Gastroesophageal sphincter (tissue), 4 donors: ENCODE measurements at regions not wholly inside any gene's neighbourhood (a gene's known extent, or its start where the extent isn't known, plus 50 kb on each side); places are given as distances from the start of the nearest gene placed in this dataset.
"Not testable (repeated sequence)": the region's sequence is repeated elsewhere in the genome, so short reads cannot be mapped to it uniquely, and the experiment has no call there.

Experiments used
- ATAC-seq: fragments of 150-250 bp; one replicate; pipeline ENCODE4 v1.9.1; 2016; ENCODE audit warnings: mild to moderate bottlenecking, moderate library complexity
- H3K27ac ChIP-seq, 4 donors: fragments of 200-600 bp; sonication (generic) in 3 of 4; 1 replicate in 3 of 4; 2 replicates in 1 of 4; pipeline ENCODE4 v1.5.1; 2016 to 2019
- H3K27me3 ChIP-seq: fragments of 200-600 bp; sonication (generic); one replicate; pipeline ENCODE4 v1.5.1; 2019
- H3K36me3 ChIP-seq, 2 donors: fragments of 200-600 bp; sonication (generic); one replicate each; pipeline ENCODE4 v1.5.1; 2019; ENCODE audit warnings: control low read depth in 1 of 2
- H3K4me1 ChIP-seq, 3 donors: fragments of 200-600 bp; sonication (generic); 1 replicate in 2 of 3; 2 replicates in 1 of 3; pipeline ENCODE4 v1.5.1; 2016 to 2019; ENCODE audit warnings: control low read depth in 2 of 3
- H3K4me3 ChIP-seq, 2 donors: fragments of 200-600 bp; sonication (generic); one replicate each; pipeline ENCODE4 v1.5.1; 2019; ENCODE audit warnings: mild to moderate bottlenecking in 1 of 2, moderate library complexity in 1 of 2
- H3K9me3 ChIP-seq, 3 donors: fragments of 200-600 bp; sonication (generic); one replicate each; pipeline ENCODE4 v1.5.1; 2017 to 2019; ENCODE audit warnings: control low read depth in 2 of 3
- EP300 ChIP-seq: sonication (generic); formaldehyde crosslinking; IDR thresholded peaks from one replicate; pipeline ENCODE4 v1.6.1; 2017; ENCODE audit warnings: antibody characterized with exemption, mild to moderate bottlenecking
- POLR2A ChIP-seq, 2 donors: fragments of 450-650 bp; IDR thresholded peaks; one replicate each; pipeline ENCODE4 v1.6.1; 2017; ENCODE audit warnings: antibody characterized with exemption in 2 of 2, mild to moderate bottlenecking in 2 of 2, moderate library complexity in 1 of 2
- POLR2AphosphoS5 ChIP-seq: sonication (generic); formaldehyde crosslinking; IDR thresholded peaks from one replicate; pipeline ENCODE4 v1.6.1; 2017; ENCODE audit warnings: antibody characterized with exemption
- WGBS, 2 donors: methylation state at CpG; one replicate each; pipeline ENCODE4 v1.1.5; 2018; ENCODE audit warnings: low coverage in 1 of 2; 5-methylcytosine and 5-hydroxymethylcytosine counted together
- TF ChIP-seq, protein P1 (sequence below), 4 experiments: fragments of 200-600 bp in 2 of 4; fragments of 450-650 bp in 2 of 4; sonication (generic) in 1 of 4; IDR thresholded peaks; one replicate each; pipeline ENCODE4 v1.5.1; 2017 to 2019; ENCODE audit warnings: antibody characterized with exemption in 4 of 4, mild to moderate bottlenecking in 2 of 4, moderate library complexity in 2 of 4

GRCh38 chrX:109920868-109921267 is 82.0 kb upstream of the TMEM164 start:
- no peak overlapping the region for H3K4me3 ChIP-seq
- no peaks in the 10 kb centered on the region for H3K27me3 ChIP-seq
- H3K9me3 ChIP-seq = no peaks in the 10 kb centered on the region
- ATAC-seq = no peak
- H3K4me1 ChIP-seq = no peaks in the 10 kb centered on the region
- TF ChIP-seq POLR2AphosphoS5 (no peak), POLR2A (IDR thresholded peaks at IDR 0.05) (no peak), EP300 (no peak)
- TF ChIP-seq, protein P1, sequence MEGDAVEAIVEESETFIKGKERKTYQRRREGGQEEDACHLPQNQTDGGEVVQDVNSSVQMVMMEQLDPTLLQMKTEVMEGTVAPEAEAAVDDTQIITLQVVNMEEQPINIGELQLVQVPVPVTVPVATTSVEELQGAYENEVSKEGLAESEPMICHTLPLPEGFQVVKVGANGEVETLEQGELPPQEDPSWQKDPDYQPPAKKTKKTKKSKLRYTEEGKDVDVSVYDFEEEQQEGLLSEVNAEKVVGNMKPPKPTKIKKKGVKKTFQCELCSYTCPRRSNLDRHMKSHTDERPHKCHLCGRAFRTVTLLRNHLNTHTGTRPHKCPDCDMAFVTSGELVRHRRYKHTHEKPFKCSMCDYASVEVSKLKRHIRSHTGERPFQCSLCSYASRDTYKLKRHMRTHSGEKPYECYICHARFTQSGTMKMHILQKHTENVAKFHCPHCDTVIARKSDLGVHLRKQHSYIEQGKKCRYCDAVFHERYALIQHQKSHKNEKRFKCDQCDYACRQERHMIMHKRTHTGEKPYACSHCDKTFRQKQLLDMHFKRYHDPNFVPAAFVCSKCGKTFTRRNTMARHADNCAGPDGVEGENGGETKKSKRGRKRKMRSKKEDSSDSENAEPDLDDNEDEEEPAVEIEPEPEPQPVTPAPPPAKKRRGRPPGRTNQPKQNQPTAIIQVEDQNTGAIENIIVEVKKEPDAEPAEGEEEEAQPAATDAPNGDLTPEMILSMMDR (IDR thresholded peaks at IDR 0.05) = no peak
- no peaks in the 10 kb centered on the region for H3K36me3 ChIP-seq
- no peak overlapping the region for H3K27ac ChIP-seq
- 60 to 71% methylated on average over 2 of the region's 2 CpGs for WGBS, 2 donors

GRCh38 chrX:109922190-109922589 is 80.7 kb upstream of the TMEM164 start:
- Histone ChIP-seq H3K27ac (no peak overlapping the region), H3K9me3 (no peaks in the 10 kb centered on the region), H3K36me3 (no peaks in the 10 kb centered on the region), H3K4me1 (no peaks in the 10 kb centered on the region), H3K4me3 (no peak overlapping the region), H3K27me3 (no peaks in the 10 kb centered on the region)
- ATAC-seq = no peak
- 56 to 60% methylated on average over 1 to 2 of the region's 2 CpGs for WGBS, 2 donors
- TF ChIP-seq EP300 (no peak), POLR2A (IDR thresholded peaks at IDR 0.05) (no peak), POLR2AphosphoS5 (no peak)
- TF ChIP-seq, protein P1 (IDR thresholded peaks at IDR 0.05) = no peak

DNA sequence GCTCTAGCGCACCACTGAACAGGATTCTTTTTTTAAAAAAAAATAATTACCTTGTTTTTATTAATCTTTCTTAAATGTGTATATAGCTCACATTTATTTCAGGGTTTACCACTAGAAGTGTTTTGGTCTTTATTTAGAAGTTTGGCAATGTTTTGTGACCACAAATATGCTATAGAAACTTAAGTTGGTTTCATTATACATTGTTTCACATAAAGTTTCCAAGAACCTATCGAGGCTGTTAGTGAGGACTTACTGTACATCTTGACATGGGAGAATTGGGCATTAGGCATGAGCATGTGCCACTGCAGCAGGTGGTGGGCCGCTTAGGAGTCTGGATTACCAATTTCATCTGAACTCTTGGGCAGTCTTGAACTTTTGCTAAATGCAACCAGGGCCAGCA is 77.9 kb upstream of the TMEM164 start:
- 70 to 100% methylated on average over 1 to 2 of the region's 3 CpGs for WGBS, 2 donors
- not testable (repeated sequence) for H3K27me3 ChIP-seq, H3K36me3 ChIP-seq

GRCh38 chrX:109925656-109926055 is 77.3 kb upstream of the TMEM164 start:
- no peak for ATAC-seq
- Histone ChIP-seq H3K36me3 (no peaks in the 10 kb centered on the region), H3K9me3 (no peaks in the 10 kb centered on the region), H3K27me3 (no peaks in the 10 kb centered on the region), H3K4me1 (no peaks in the 10 kb centered on the region), H3K4me3 (no peak overlapping the region), H3K27ac (no peak overlapping the region)
- no peak for TF ChIP-seq POLR2AphosphoS5
- TF ChIP-seq EP300 = no peak
- TF ChIP-seq POLR2A (IDR thresholded peaks at IDR 0.05) = no peak
- TF ChIP-seq, protein P1 (IDR thresholded peaks at IDR 0.05) = no peak

More for the DNA sequence above, 77.9 kb upstream of the TMEM164 start:
- H3K4me3 ChIP-seq, H3K4me1 ChIP-seq, ATAC-seq, H3K27ac ChIP-seq, H3K9me3 ChIP-seq: not testable (repeated sequence)

DNA sequence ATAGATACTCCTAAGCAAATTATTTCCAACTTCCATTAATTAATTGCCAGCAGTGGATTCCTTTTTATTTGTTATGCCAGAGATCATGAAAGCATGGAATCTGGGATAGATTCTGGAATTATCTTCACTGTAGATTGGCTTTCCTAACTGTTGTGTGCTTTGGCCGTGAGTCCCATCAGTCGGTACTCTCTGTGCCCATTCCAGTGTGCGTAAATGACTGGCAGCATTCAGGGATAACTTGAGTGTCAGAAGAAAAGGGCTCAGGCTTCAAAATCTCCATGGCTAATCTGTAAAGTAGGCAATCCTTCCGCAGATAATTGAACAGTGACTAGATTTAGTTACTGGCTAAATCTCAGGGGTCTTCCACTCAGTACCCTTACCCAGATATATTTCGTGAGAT is 76.8 kb upstream of the TMEM164 start:
- WGBS, 2 donors = 91 to 94% methylated on average over 3 to 5 of the region's 5 CpGs
- no peaks in the 10 kb centered on the region for H3K4me1 ChIP-seq
- H3K9me3 ChIP-seq = no peaks in the 10 kb centered on the region
- H3K27ac ChIP-seq = no peak overlapping the region
- no peaks in the 10 kb centered on the region for H3K27me3 ChIP-seq
- no peak overlapping the region for H3K4me3 ChIP-seq
- no peak for ATAC-seq
- no peak for TF ChIP-seq POLR2AphosphoS5
- TF ChIP-seq POLR2A (IDR thresholded peaks at IDR 0.05) = no peak
- no peaks in the 10 kb centered on the region for H3K36me3 ChIP-seq

DNA sequence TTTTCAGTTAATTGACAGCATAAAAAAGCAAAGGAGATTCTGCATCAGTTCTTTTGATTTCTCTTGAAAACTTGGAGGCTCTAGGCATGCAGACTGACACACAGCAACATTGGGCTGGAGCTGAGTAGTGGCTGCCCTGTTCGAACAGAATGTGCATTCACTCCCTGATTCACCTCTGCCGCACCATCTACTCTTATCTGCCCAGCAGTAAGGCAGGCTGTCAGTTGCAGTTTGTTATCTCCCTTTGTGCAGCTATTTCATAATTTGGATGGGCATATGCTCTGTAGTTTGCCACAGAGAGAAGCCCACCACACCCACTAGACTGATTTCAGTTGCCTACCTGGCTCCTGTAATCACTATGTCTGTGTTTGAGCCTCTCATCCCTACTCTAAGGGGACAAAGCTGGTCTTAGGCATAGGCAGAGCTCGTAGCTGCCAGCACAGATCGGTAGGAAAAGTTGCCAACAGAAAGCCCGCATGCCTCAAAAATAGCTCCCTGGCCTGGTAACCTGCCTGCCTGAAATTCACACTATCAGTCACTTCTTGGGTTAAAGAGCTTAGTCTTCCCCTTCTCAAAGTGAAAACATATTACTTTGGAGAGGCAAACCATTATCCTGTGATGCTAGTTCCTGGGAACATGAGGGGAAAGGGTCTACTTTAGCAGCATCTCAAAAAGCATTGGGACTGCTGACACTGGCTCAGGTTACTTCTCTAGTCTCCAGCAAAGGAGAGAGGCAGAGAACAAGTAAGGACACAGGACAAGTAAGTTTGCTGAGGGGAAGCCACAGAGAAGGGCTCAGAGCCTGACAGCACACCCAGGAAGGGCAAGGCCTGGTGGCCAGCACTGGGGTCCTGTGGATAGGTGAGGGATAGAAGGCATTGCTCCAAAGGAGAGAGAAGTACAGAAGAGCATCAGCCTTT is 75.9 kb upstream of the TMEM164 start:
- H3K36me3 ChIP-seq = no peaks in the 10 kb centered on the region
- TF ChIP-seq EP300 (no peak), POLR2AphosphoS5 (no peak), POLR2A (IDR thresholded peaks at IDR 0.05) (no peak)
- TF ChIP-seq, protein P1 (IDR thresholded peaks at IDR 0.05) = no peak
- no peaks in the 10 kb centered on the region for H3K9me3 ChIP-seq
- H3K4me3 ChIP-seq = no peak overlapping the region
- WGBS, 2 donors = 87% methylated on average over 2 of the region's 5 CpGs; no CpG with 5 or more reads in 1 of the 2 donors
- ATAC-seq = no peak
- H3K27me3 ChIP-seq = no peaks in the 10 kb centered on the region
- H3K4me1 ChIP-seq = no peaks in the 10 kb centered on the region
- no peak overlapping the region for H3K27ac ChIP-seq
